ENCODE measurements at regions not wholly inside any gene's neighbourhood (a gene's known extent, or its start where the extent isn't known, plus 50 kb on each side); places are given as distances from the start of the nearest gene placed in this dataset.

- ATAC-seq (no peak), FAIRE-seq (no peak), DNase-seq (ENCODE audit: low read depth in 1 of 2, low spot score in 1 of 2) (no peak)
- Histone ChIP-seq H3K27ac (no peak overlapping the region), H3K4me2 (no peak overlapping the region), H3K9me3 (no peaks in the 10 kb centered on the region), H3K4me3 (no peak overlapping the region), H3K4me1 (no peaks in the 10 kb centered on the region)
- ChIA-PET POLR2A (no interaction called here), CTCF (no interaction called here)
- 2% methylated on average over 3 of the region's 3 CpGs for WGBS (ENCODE audit: missing lambda C conversion rate)
- TF ChIP-seq HOXB13 (CRISPR knock-in tag; IDR thresholded peaks at IDR 0.05; ENCODE audit: low read depth) (no peak), RNF2 (IDR thresholded peaks at IDR 0.05; ENCODE audit: borderline replicate concordance, low read depth) (no peak), ZSCAN20 (CRISPR knock-in tag; IDR thresholded peaks at IDR 0.05) (no peak), FOXS1 (CRISPR knock-in tag; IDR thresholded peaks at IDR 0.05) (no peak), FOSB (CRISPR knock-in tag; IDR thresholded peaks at IDR 0.05) (no peak), HOXA7 (CRISPR knock-in tag; IDR thresholded peaks at IDR 0.05) (no peak), RFX5 (IDR thresholded peaks at IDR 0.05) (no peak), SMC3 (IDR thresholded peaks at IDR 0.05) (no peak), ZFP36 (IDR thresholded peaks at IDR 0.05; ENCODE audit: borderline replicate concordance, partially characterized antibody) (no peak), POLR2AphosphoS2 (conservative IDR thresholded peaks at IDR 0.05; ENCODE audit: low read length) (no peak), CEBPB (IDR thresholded peaks at IDR 0.05) (no peak), KDM1A (IDR thresholded peaks at IDR 0.05; ENCODE audit: low read depth) (no peak), CHD4 (IDR thresholded peaks at IDR 0.05; ENCODE audit: borderline replicate concordance) (no peak), MAFK (IDR thresholded peaks at IDR 0.05; ENCODE audit: partially characterized antibody) (no peak), HDAC2 (IDR thresholded peaks at IDR 0.05) (no peak), E2F6 (IDR thresholded peaks at IDR 0.05; ENCODE audit: borderline replicate concordance, low read depth) (no peak), PHF8 (IDR thresholded peaks at IDR 0.05; ENCODE audit: borderline replicate concordance, low read depth) (no peak)
- TF ChIP-seq, protein P1, sequence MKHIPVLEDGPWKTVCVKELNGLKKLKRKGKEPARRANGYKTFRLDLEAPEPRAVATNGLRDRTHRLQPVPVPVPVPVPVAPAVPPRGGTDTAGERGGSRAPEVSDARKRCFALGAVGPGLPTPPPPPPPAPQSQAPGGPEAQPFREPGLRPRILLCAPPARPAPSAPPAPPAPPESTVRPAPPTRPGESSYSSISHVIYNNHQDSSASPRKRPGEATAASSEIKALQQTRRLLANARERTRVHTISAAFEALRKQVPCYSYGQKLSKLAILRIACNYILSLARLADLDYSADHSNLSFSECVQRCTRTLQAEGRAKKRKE (CRISPR knock-in tag; IDR thresholded peaks at IDR 0.05; ENCODE audit: low read depth): no peak
Measured at GRCh38 chr5:162668926-162669325, 601.4 kb downstream of the GABRG2 start.

DNA sequence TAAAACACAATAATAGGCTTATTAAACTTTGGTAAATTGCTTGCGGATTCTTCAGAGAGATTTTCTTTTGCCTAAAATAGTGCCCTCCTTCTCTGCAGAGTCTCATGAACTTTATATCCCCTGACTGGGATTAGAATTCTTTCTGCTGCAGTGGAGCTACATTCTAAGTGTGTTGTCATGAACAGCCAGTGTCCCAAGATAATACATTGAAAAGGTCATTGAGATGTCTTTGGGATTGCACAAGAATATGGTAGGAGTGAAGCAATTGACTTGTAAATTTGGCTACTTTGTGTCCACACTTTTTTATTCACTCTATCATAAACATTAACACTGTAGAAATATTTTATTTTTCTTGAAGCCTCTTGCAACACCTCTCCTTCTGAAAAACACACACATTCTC lies 604.5 kb downstream of the GABRG2 start:
- H3K4me3 ChIP-seq: no peak overlapping the region
- no peaks in the 10 kb centered on the region for H3K9me3 ChIP-seq
- no peak for FAIRE-seq
- no peak for TF ChIP-seq RCOR1 (IDR thresholded peaks at IDR 0.05; ENCODE audit: low read depth, low read length)
- TF ChIP-seq, protein P1 (CRISPR knock-in tag; IDR thresholded peaks at IDR 0.05; ENCODE audit: low read depth): no peak
- TF ChIP-seq ZFP36 (IDR thresholded peaks at IDR 0.05; ENCODE audit: borderline replicate concordance, partially characterized antibody): no peak
- TF ChIP-seq FOXS1 (CRISPR knock-in tag; IDR thresholded peaks at IDR 0.05): no peak
- TF ChIP-seq SREBF2 (IDR thresholded peaks at IDR 0.05): no peak
- TF ChIP-seq MAX (IDR thresholded peaks at IDR 0.05): no peak
- no peak for ATAC-seq
- WGBS (ENCODE audit: missing lambda C conversion rate): 69% methylated on average over 1 of the region's 1 CpG
- ChIA-PET POLR2A (no interaction called here), CTCF (no interaction called here)
- H3K27ac ChIP-seq: no peak overlapping the region
- DNase-seq (ENCODE audit: low read depth in 1 of 2, low spot score in 1 of 2): no peak
- no peak overlapping the region for H3K4me2 ChIP-seq
- H3K4me1 ChIP-seq: no peaks in the 10 kb centered on the region

DNA sequence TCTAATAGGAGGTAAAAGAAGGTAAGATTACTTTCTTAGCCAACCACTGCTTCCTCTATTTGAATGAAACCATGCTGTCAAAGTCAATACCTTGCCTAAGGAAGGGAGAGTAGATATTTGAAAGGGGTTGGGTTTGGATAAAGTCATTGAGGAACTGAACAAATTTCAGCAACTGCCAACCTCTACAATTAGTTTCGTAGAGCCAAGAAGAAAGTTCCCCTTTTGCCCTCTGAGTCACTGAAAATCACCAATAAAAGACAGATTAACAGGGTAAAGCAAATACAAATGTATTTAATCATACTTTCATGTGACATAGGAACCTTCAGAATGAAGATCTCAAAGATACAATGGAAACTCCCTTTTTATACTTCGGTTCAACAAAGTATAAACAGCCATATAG lies 615.7 kb downstream of the GABRG2 start:
- 0% methylated on average over 2 of the region's 2 CpGs for WGBS (ENCODE audit: missing lambda C conversion rate)

More for the DNA sequence above, 615.7 kb downstream of the GABRG2 start:
- peak in 1 of 2 experiments; percentile 1 for DNase-seq (ENCODE audit: low read depth in 1 of 2, low spot score in 1 of 2)
- no peak for ATAC-seq
- ChIA-PET POLR2A (no interaction called here), CTCF (no interaction called here)
- Histone ChIP-seq H3K27ac (no peak overlapping the region), H3K9me3 (no peaks in the 10 kb centered on the region), H3K4me3 (no peak overlapping the region), H3K4me1 (no peaks in the 10 kb centered on the region), H3K4me2 (no peak overlapping the region)
- no peak for FAIRE-seq
- no peak for TF ChIP-seq POLR2A (IDR thresholded peaks at IDR 0.05; ENCODE audit: low read length)
- no peak for TF ChIP-seq USF2 (IDR thresholded peaks at IDR 0.05)
- TF ChIP-seq, protein P2, sequence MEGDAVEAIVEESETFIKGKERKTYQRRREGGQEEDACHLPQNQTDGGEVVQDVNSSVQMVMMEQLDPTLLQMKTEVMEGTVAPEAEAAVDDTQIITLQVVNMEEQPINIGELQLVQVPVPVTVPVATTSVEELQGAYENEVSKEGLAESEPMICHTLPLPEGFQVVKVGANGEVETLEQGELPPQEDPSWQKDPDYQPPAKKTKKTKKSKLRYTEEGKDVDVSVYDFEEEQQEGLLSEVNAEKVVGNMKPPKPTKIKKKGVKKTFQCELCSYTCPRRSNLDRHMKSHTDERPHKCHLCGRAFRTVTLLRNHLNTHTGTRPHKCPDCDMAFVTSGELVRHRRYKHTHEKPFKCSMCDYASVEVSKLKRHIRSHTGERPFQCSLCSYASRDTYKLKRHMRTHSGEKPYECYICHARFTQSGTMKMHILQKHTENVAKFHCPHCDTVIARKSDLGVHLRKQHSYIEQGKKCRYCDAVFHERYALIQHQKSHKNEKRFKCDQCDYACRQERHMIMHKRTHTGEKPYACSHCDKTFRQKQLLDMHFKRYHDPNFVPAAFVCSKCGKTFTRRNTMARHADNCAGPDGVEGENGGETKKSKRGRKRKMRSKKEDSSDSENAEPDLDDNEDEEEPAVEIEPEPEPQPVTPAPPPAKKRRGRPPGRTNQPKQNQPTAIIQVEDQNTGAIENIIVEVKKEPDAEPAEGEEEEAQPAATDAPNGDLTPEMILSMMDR (IDR thresholded peaks at IDR 0.05): no peak
- TF ChIP-seq POLR2AphosphoS2 (conservative IDR thresholded peaks at IDR 0.05; ENCODE audit: low read length): no peak
- TF ChIP-seq NR3C1 (IDR thresholded peaks at IDR 0.05): no peak
- no peak for TF ChIP-seq ELK1 (IDR thresholded peaks at IDR 0.05; ENCODE audit: low read depth, low read length)
- no peak for TF ChIP-seq GATA3 (IDR thresholded peaks at IDR 0.05; ENCODE audit: borderline replicate concordance)
- TF ChIP-seq HMGXB4 (CRISPR knock-in tag; IDR thresholded peaks at IDR 0.05; ENCODE audit: borderline replicate concordance): no peak
